IMR-90 (cell line): ENCODE measurements at regions not wholly inside any gene's neighbourhood (a gene's known extent, or its start where the extent isn't known, plus 50 kb on each side); places are given as distances from the start of the nearest gene placed in this dataset.

Source experiments
- ATAC-seq: fragments of 200-7000 bp; cut with Tn5 transposase; 2 replicates; pipeline ENCODE4 v1.9.1; 2020; ENCODE audit warnings: low read depth, mild to moderate bottlenecking, moderate library complexity
- BruUV-seq: library from RNA; stranded (reverse); fragments of 400-500 nt; replicated peaks from 2 replicates; lab custom pipeline; 2021; lab: Mats Ljungman, UMichigan
- CTCF ChIA-PET: fragments of 300-600 bp; formaldehyde crosslinking; extraction: SDS; loops from one replicate; lab custom pipeline; 2021; ENCODE audit warnings: antibody characterized with exemption; lab: Yijun Ruan, JAX
- POLR2A ChIA-PET: fragments of 300-600 bp; sonication (Branson Sonifier 250); formaldehyde crosslinking; loops from one replicate; lab custom pipeline; 2022; ENCODE audit warnings: antibody characterized with exemption; ENCODE audit not compliant: unreplicated experiment; lab: Charles Lee
- DNase-seq: peaks from one replicate; pipeline ENCODE4 v3.0.0; 2013
- H2AFZ ChIP-seq: replicated peaks from 2 replicates; pipeline ENCODE3; 2013; ENCODE audit warnings: low read length, mild to moderate bottlenecking; ENCODE audit not compliant: poor library complexity
- H2AK5ac ChIP-seq: 2 replicates; pipeline ENCODE4 v1.6.1; 2013; ENCODE audit warnings: low read depth, low read length, inconsistent platforms
- H2AK9ac ChIP-seq: replicated peaks from 2 replicates; pipeline ENCODE3; 2013; ENCODE audit warnings: mild to moderate bottlenecking, low read depth, low read length, moderate library complexity; ENCODE audit not compliant: poor library complexity
- H2BK120ac ChIP-seq: 2 replicates; pipeline ENCODE4 v1.6.1; 2013; ENCODE audit warnings: low read depth, low read length, inconsistent platforms
- H2BK15ac ChIP-seq: 3 replicates; pipeline ENCODE4 v1.6.1; 2013; ENCODE audit warnings: low read depth, low read length, inconsistent platforms
- H2BK20ac ChIP-seq: 2 replicates; pipeline ENCODE4 v1.6.1; 2013; ENCODE audit warnings: low read depth, mild to moderate bottlenecking, inconsistent platforms, low read length, moderate library complexity
- H2BK5ac ChIP-seq: 2 replicates; pipeline ENCODE4 v1.6.1; 2013; ENCODE audit warnings: mild to moderate bottlenecking, low read depth, low read length, inconsistent platforms; ENCODE audit not compliant: poor library complexity, severe bottlenecking
- H3K14ac ChIP-seq: replicated peaks from 2 replicates; pipeline ENCODE4 v1.6.1; 2013; ENCODE audit warnings: low read depth, low read length, inconsistent platforms
- H3K18ac ChIP-seq: 2 replicates; pipeline ENCODE4 v1.6.1; 2013; ENCODE audit warnings: low read depth, low read length, control low read depth
- H3K23ac ChIP-seq: 2 replicates; pipeline ENCODE4 v1.6.1; 2013; ENCODE audit warnings: low read depth, low read length, inconsistent platforms
- H3K27ac ChIP-seq: 2 replicates; pipeline ENCODE4 v1.5.1; 2013; ENCODE audit warnings: mild to moderate bottlenecking, control low read depth, low read length; ENCODE audit not compliant: insufficient read depth
- H3K27me3 ChIP-seq: 2 replicates; pipeline ENCODE4 v1.6.1; 2013; ENCODE audit warnings: low read length; ENCODE audit not compliant: control insufficient read depth, insufficient read depth
- H3K36me3 ChIP-seq: 2 replicates; pipeline ENCODE4 v1.6.1; 2013; ENCODE audit warnings: low read length, mixed read lengths; ENCODE audit not compliant: control insufficient read depth, insufficient read depth
- H3K4ac ChIP-seq: 2 replicates; pipeline ENCODE4 v1.6.1; 2013; ENCODE audit warnings: low read depth, low read length, inconsistent platforms
- H3K4me1 ChIP-seq: 2 replicates; pipeline ENCODE4 v1.6.1; 2013; ENCODE audit warnings: low read length, mixed read lengths; ENCODE audit not compliant: control insufficient read depth, insufficient read depth
- H3K4me2 ChIP-seq: 2 replicates; pipeline ENCODE4 v1.6.1; 2013; ENCODE audit warnings: low read depth, mild to moderate bottlenecking, control low read depth, low read length, moderate library complexity
- H3K4me3 ChIP-seq: 2 replicates; pipeline ENCODE4 v1.5.1; 2013; ENCODE audit warnings: low read depth, mild to moderate bottlenecking, control low read depth, low read length, moderate library complexity; ENCODE audit not compliant: insufficient read depth
- H3K56ac ChIP-seq: 2 replicates; pipeline ENCODE4 v1.6.1; 2013; ENCODE audit warnings: low read length, inconsistent platforms; ENCODE audit not compliant: insufficient read depth; ENCODE audit errors: extremely low read depth
- H3K79me1 ChIP-seq, 2 experiments: 2 replicates each; pipeline ENCODE4 v1.6.1; 2013; ENCODE audit warnings: low read length in 2 of 2, inconsistent platforms in 1 of 2, low read depth in 1 of 2
- H3K9ac ChIP-seq: 2 replicates; pipeline ENCODE4 v1.6.1; 2013; ENCODE audit warnings: low read depth, low read length, control low read depth
- H3K9me1 ChIP-seq: 2 replicates; pipeline ENCODE4 v1.6.1; 2013; ENCODE audit warnings: low read length, inconsistent platforms; ENCODE audit not compliant: insufficient read depth
- H3K9me3 ChIP-seq: 2 replicates; pipeline ENCODE4 v1.6.1; 2013; ENCODE audit warnings: low read length; ENCODE audit not compliant: control insufficient read depth, insufficient read depth
- H4K20me1 ChIP-seq: 2 replicates; pipeline ENCODE4 v1.6.1; 2013; ENCODE audit warnings: low read length, inconsistent platforms; ENCODE audit not compliant: insufficient read depth
- H4K5ac ChIP-seq: 2 replicates; pipeline ENCODE4 v1.6.1; 2013; ENCODE audit warnings: mild to moderate bottlenecking, low read depth, low read length, control low read depth
- H4K8ac ChIP-seq, 2 experiments: 2 replicates each; pipeline ENCODE4 v1.6.1; 2013; ENCODE audit warnings: low read depth in 2 of 2, low read length in 2 of 2, control low read depth in 1 of 2, inconsistent platforms in 1 of 2
- H4K91ac ChIP-seq: 2 replicates; pipeline ENCODE4 v1.6.1; 2013; ENCODE audit warnings: low read depth, low read length, inconsistent platforms; ENCODE audit not compliant: insufficient read depth
- BHLHE40 ChIP-seq: fragments of 150-350 bp; IDR thresholded peaks from 2 replicates; pipeline ENCODE4 v1.6.1; 2016; ENCODE audit warnings: mild to moderate bottlenecking, low read depth, low read length
- CEBPB ChIP-seq: IDR thresholded peaks from 2 replicates; pipeline ENCODE4 v1.6.1; 2012; ENCODE audit warnings: low read depth, low read length, improper control_type of control experiment
- ELK1 ChIP-seq: fragments of 150-350 bp; IDR thresholded peaks from 2 replicates; pipeline ENCODE4 v1.6.1; 2016; ENCODE audit warnings: low read depth, mild to moderate bottlenecking, low read length, moderate library complexity, borderline replicate concordance
- FOS ChIP-seq: fragments of 150-350 bp; IDR thresholded peaks from 2 replicates; pipeline ENCODE4 v1.6.1; 2016; ENCODE audit warnings: low read depth, low read length
- MAZ ChIP-seq: IDR thresholded peaks from 2 replicates; pipeline ENCODE4 v1.6.1; 2012; ENCODE audit warnings: low read depth, mild to moderate bottlenecking, low read length, improper control_type of control experiment, moderate library complexity, borderline replicate concordance
- RAD21 ChIP-seq: IDR thresholded peaks from 2 replicates; pipeline ENCODE4 v1.6.1; 2012; ENCODE audit warnings: low read length, improper control_type of control experiment
- RCOR1 ChIP-seq: IDR thresholded peaks from 2 replicates; pipeline ENCODE4 v1.6.1; 2012; ENCODE audit warnings: mild to moderate bottlenecking, low read length, improper control_type of control experiment; ENCODE audit not compliant: insufficient replicate concordance
- RFX5 ChIP-seq: IDR thresholded peaks from 2 replicates; pipeline ENCODE4 v1.8.0; 2012; ENCODE audit warnings: low read depth, mild to moderate bottlenecking, low read length, moderate library complexity
- SMC3 ChIP-seq: fragments of 150-350 bp; IDR thresholded peaks from 2 replicates; pipeline ENCODE4 v1.6.1; 2016; ENCODE audit warnings: low read depth, mild to moderate bottlenecking, antibody characterized with exemption, low read length, moderate library complexity
- USF2 ChIP-seq: fragments of 150-350 bp; IDR thresholded peaks from 2 replicates; pipeline ENCODE4 v1.6.1; 2017; ENCODE audit warnings: mild to moderate bottlenecking, antibody characterized with exemption, low read length, low read depth
- WGBS, 2 experiments: methylation state at CpG; one replicate each; pipeline versions ENCODE4 v1.1.5 to v1.1.7; 2013; ENCODE audit warnings: missing lambda C conversion rate in 2 of 2; ENCODE audit not compliant: insufficient read length in 1 of 2; ENCODE audit errors: extremely low coverage in 2 of 2; 5-methylcytosine and 5-hydroxymethylcytosine counted together
- dilution Hi-C: fragments of 300-500 bp; cut with HindIII; formaldehyde crosslinking; loops from one replicate; pipeline ENCODE4 v1.14.3; 2018; ENCODE audit warnings: low sequenced_read_pairs; ENCODE audit not compliant: unreplicated experiment
- in situ Hi-C: fragments of 300-500 bp; cut with MboI; formaldehyde crosslinking; loops from 3 replicates; pipeline ENCODE4 v1.14.3; 2019; ENCODE audit warnings: low sequenced_read_pairs, inconsistent platforms, mixed read lengths
- intact Hi-C: fragments of 100-400 bp; cut with micrococcal nuclease; formaldehyde crosslinking; loops from 2 replicates; pipeline ENCODE4 v1.10.0; 2022

GRCh38 chr13:30108913-30109237 is 198.5 kb downstream of the KATNAL1 start:
- Histone ChIP-seq H2BK20ac (no peak overlapping the region), H3K9me3 (no peaks in the 10 kb centered on the region), H3K18ac (no peak overlapping the region), H3K27ac (no peak overlapping the region), H4K20me1 (no peaks in the 10 kb centered on the region), H2AK5ac (no peak overlapping the region), H3K9ac (no peak overlapping the region), H3K4me1 (no peaks in the 10 kb centered on the region; the same call in 1 of the 2 replicates), H3K4me2 (no peak overlapping the region), H4K5ac (no peak overlapping the region), H2BK15ac (no peak overlapping the region), H2AFZ (no peak overlapping the region), H3K4ac (no peak overlapping the region), H2AK9ac (no peak overlapping the region), H4K91ac (no peak overlapping the region), H3K23ac (no peak overlapping the region), H4K8ac (no peak overlapping the region), H3K36me3 (no peaks in the 10 kb centered on the region), H3K4me3 (no peak overlapping the region), H3K9me1 (peaks cover 9% of the 10 kb centered on the region; the same call in 1 of the 2 replicates), H2BK120ac (no peak overlapping the region), H3K14ac (no peak overlapping the region), H3K79me1 (no peaks in the 10 kb centered on the region), H2BK5ac (no peak overlapping the region), H3K56ac (no peak overlapping the region), H3K27me3 (no peaks in the 10 kb centered on the region)
- TF ChIP-seq SMC3 (no peak), FOS (no peak), MAZ (no peak), CEBPB (no peak), RFX5 (no peak), RCOR1 (no peak), RAD21 (no peak), BHLHE40 (no peak), USF2 (no peak), ELK1 (no peak)
- in situ Hi-C loops, result no loop called here
- DNase-seq (no peak), ATAC-seq (no peak)
- BruUV-seq, result no TSS peak
- WGBS, 2 experiments, result no CpG with 5 or more reads among the region's 8 CpGs
- ChIA-PET POLR2A (no interaction called here), CTCF (no interaction called here)
- dilution Hi-C loops, result no loop called here
- intact Hi-C loops, result no loop called here
